NT2/D1 (cell line): ENCODE measurements at regions not wholly inside any gene's neighbourhood (a gene's known extent, or its start where the extent isn't known, plus 50 kb on each side); places are given as distances from the start of the nearest gene placed in this dataset.

ENCODE experiments used
- YY1 ChIP-seq: IDR thresholded peaks from 2 replicates; pipeline ENCODE4 v1.6.1; 2011; ENCODE audit not compliant: insufficient read length, insufficient read depth
- ZNF274 ChIP-seq: IDR thresholded peaks from 2 replicates; pipeline ENCODE4 v1.6.1; 2011; ENCODE audit warnings: mild to moderate bottlenecking, low read depth, low read length

DNA sequence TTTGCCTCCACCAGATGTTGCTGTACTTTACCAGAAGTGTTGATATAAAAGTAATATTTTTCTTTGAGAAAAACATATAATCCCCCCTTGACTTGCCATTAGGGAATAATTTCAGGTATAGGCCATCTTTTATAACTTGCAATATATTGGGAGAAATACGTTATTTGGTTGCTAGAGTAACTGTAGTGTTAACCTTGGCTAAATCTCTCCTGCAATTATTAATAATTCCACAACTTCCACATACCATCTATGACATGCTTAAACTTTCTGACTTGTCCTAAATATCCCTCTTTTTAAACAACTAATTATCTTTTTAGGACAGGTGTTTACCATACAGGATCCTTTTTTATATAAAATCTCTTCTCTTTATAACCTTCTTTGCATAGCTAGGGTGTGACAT lies 1048.2 kb downstream of the SLC16A7 start:
- TF ChIP-seq YY1 (no peak), ZNF274 (no peak)
